GM18517 (cell line): ENCODE measurements at regions not wholly inside any gene's neighbourhood (a gene's known extent, or its start where the extent isn't known, plus 50 kb on each side); places are given as distances from the start of the nearest gene placed in this dataset.

ENCODE experiments used
- ATAC-seq: cut with Tn5 transposase; IDR thresholded peaks from one replicate; pipeline ENCODE4 v1.9.1; 2021; ENCODE audit warnings: mild to moderate bottlenecking, moderate library complexity; ENCODE audit not compliant: unreplicated experiment

DNA sequence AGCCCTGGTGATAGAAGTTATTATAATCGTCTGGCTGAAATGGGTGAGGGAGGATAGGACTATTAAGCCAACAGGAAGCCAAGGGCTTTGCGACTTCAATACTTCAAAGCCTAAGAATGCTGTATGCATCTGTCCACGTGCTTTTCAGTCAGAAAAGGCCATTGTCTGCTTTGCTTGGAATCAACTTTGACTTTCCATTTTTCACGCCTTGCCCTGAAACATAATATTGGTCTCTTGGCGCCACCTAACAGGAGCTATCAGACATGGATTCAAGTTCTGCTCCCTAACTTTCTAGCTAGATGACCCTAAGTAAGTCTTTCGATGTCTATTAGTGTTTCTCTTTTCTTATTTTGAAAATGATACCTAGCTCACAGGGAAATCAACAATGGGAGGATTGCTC lies 572.6 kb downstream of the TLR4 start:
- no peak for ATAC-seq

DNA sequence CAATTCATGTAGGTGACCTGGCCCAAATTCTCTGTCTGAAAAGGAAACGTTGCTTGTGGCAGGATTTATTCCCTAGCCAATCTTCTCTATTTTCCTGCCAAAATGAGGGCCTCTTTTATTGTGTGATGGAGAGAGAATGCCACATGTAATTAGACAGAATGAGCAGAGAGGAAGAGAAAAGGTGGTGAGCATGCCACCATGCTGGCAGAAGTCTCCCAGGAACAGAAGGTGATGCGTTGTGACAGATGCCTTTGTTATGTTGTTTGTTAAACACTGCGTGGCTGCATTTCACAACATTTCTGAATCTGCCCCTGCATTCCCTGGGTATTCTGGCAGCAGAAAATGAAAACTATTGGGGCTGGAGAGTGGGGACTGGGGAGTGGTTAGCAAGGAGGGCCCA lies 577.6 kb downstream of the TLR4 start:
- ATAC-seq = no peak

DNA sequence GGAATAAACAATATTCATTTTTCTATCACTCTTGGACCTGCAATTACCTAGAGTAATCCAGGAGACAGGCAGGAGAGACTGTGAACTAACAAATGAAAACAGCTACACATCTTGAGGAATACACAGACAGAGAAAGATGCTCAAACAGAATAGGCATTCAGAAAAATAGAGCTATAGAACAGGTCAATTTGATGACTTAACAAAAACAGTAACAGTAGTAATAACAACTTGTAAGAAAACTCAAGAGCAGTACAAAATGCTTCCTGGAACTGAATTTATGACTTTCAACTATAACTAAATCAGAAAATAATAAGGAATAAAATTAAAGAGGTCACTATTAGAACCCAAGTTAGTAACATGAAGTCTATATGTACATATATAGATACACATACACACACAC lies 579.3 kb downstream of the TLR4 start:
- no peak for ATAC-seq

DNA sequence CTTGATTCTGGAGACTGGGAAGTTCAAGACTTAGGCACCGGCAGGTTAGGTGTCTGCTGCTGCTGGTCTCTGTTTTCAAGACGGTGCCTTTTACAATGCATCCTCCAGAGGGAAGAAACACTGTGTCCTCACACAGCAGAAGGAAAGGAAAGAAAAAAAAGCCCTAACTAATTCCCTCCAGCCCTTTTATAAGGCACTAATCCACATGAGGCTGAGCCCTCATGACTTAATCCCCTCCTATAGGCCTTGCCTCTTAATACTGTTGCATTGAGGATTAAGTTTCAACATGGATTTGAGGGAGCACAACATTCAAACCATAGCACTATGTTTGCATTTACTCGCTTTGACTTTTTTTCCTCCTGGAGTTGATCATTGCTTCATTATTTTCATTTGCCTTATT lies 585.9 kb downstream of the TLR4 start:
- ATAC-seq = no peak

DNA sequence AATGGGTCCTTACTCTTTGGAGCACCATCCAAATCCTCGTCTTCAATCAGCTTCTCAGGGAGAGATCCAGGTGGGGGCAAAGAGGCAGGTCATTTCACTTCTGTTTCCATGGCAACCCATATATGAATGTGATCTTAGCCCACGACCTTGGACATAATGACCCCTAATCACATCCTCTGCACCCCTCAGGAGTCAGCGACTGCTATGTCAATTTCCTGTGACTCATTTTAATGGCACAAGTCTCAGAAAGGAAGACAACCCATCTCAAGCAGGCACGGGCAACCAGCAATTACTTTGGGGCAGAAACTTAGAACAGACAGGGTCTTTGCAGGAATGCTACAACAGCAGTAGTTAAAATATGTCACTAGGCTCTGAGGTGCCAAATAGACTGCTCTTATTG lies 591.2 kb downstream of the TLR4 start:
- ATAC-seq = no peak

DNA sequence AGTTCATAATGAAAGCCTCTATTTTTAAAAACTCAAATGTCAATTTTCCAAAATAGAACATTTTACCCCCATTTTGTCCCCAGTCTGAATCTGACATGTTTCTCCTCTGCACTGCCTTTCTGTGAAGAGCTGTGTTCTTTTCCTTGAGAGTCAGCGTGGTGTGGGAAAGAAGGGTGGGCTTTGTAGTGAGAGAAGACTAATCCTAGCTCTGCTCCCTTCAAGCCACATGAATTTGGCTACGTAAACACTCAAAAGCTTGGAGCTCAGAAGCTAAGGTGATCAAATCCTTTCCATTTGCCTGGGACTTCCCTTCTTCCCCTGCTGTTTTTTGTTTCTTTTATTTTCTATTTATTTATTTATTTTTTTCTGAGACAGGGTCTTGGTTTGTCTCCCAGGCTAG lies 598.5 kb downstream of the TLR4 start:
- no peak for ATAC-seq

DNA sequence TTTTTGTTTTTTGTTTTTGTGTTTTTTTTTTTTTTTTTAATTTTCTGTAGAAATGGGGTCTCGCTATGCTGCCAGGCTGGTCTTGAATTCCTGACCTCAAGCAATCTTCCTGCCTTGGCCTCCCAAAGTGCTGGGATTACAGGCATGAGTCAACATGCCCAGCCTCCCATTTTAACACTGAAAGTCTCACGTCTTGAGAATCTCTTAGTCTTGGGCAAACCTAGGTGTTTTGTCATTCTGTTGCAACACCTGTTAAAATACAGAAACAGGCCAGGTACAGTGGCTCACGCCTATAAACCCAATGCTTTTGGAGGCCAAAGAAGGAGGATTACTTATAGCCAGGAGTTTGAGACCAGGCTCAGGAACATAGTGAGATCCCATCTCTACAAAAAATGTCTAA lies 599.0 kb downstream of the TLR4 start:
- ATAC-seq = no peak

DNA sequence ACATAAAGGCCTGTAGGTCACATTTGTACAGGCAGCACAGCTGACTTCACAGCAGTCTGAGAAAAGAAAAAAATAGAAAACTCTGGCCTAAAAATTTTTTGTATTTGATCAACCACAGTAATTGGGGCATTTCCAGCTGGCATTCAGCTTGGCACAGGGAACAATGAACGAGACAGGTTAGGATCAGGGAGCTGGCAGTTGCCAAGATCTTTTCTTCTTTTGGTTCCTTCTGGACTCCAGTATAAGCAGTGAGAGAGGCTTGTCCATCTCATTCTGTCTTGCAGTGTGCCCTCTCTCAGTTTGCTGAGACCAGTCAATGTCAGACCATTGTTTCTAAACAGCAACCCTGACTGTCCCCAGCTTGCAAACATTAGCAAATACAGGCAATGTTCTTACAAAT lies 601.1 kb downstream of the TLR4 start:
- no peak for ATAC-seq

DNA sequence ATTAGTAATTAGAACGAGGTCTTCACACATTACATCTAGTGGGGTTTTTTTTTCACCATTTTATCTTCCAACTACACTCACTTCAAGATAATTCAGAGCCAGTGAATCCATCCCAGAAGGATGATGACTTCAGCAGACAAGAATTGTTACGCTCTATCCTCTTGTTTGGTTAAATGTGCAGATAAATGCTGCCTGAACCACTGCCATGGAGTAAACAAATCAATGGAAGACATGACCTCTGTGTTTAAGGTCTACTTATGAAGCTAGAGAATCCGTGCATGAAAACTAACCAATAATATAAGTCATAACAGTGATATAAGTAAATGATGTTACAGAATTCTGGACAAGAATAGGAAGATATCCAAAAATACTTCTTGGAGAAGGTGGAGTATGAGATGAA lies 602.6 kb downstream of the TLR4 start:
- ATAC-seq = no peak

DNA sequence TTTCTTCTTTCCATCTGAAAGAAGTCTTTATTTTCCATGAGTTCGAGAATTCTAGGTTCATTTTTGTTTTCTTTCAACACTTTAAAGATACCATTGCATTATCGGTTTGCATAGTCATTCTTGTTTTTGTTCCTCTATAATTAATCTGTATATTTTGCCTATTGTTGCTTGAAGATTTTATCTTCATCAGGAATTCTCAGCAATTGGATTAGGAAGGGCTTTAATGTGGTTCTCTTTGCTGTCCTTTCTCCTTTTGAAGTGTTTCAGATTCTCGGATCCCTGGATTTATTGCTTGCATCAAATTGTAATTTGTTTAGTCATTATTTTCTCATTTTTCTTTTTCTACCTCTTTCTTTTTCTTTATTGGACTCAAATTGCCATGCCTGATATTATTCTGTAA lies 609.8 kb downstream of the TLR4 start:
- ATAC-seq = no peak

DNA sequence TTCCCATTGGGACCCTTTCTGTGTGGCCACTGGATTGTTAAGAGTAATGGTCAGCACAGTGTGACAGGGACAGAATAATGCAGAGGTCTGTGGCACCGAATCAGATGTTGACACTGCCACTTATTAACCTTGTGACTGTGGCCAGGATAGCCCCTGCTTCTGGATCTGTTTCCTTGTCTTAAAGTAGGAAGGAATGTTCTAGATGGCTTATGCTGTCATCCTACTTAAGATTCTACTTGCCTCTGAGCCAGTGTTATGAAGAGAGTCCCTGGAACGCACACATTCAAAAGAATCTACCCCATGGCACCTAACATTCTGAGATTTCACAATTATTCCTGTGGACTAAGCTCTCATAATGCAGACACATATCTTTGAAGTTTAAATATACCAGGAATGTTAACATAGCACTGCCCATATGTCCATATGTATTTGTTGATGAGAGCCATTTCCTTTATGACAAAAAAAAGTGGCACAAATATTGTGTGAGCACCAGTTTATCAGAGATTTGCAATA lies 612.7 kb downstream of the TLR4 start:
- ATAC-seq = no peak

DNA sequence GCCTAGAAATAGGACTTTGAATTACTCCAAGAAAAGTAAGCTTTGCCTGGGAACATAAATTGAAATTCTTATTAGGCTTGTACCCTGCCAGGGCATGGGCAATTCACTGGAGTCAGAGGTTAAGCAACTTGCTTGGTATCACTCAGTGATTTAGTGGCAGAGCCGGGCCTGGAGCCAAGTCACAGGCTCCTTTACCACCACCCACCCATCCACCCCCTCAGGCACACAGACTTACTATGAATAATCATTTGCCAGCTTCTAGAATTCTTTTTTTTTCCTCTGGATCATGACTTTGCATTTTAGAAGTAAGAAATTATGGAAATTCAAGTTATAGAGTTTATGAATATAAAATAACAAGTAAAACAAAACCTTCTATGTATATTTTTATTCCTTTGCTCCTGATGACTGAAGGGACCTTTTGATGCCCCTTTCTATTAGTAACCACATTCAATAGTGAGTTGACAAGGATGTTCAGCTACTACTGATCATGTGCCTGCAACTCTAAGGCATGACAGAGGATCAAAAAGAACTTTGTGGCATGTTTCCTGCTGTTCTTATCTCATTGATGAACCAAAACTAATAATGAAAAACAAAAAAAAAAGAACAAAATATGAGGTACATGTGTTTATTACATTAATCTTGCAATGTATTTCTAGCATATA lies 614.7 kb downstream of the TLR4 start:
- ATAC-seq = no peak

DNA sequence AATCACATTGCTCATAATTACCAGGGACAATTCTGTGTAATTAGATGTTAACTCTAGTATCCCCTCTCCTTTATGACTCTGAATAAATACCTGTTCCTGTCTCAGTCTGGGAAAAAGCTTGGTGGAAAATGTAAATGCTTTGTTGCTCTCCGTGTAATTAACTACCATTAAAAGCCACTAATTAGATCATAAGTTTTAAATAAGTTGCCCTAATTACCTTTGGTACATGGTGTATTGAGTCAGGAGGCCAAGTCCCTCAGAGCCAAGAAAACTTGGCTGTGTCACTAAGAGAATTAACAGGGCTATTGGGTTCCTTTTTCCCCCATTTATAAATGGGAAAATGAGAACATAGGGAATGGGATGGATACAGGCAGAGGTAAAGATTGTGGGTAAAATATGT lies 617.6 kb downstream of the TLR4 start:
- no peak for ATAC-seq

DNA sequence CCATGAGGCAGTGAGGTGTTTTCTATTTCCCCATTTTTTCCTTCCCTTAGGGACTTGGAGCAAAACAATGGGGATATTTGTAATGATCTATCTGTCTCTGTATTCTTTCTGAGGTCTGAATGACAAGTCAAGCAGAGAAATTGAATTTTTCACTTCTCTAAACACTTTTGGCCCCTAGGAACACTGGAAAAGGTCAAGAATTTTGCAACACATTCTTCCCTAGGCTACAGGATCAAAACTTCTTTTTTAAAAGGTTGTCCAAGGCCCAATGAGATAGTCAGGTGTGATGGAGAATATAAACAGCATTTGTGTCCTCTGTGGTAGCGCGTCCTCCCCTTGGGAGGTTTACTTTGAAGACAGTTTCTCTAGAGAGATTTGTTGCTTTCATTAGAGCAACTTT lies 620.5 kb downstream of the TLR4 start:
- ATAC-seq = no peak

DNA sequence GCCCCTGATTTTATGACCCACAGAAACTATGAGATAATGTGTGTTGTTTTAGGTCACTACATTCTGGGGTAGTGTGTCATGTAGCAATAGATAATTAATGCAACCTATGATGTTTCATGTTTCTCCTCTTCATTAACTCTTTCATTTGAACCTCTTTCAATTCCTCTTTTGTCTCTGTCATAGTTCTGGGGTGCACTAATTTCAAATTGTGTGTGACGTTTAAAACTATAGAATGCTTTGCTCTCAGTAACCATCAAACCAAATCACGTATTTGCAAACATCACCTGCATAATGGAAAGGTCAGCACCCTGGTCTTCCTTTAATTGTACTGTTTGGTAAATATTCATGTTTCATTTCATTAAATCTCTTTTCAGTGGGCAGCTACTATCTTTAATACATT lies 621.6 kb downstream of the TLR4 start:
- no peak for ATAC-seq

DNA sequence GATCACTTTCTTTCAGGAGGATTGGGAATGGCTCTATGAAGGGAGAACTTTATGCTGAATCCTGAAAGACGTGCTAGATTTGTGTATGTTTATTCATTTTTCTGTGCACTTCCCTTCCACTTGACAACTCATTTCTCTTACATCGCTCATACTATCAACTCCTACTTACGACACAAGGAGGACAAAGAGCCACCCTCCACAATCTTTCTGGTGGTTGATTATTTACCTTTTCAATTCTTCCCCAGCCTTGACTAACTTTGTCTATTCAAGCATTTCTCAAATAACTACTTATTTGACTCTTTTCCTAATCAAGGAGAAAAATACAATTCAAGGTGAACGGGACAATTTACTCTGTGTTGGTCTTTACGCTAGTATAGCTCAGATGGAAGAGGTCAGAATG lies 622.1 kb downstream of the TLR4 start:
- no peak for ATAC-seq

DNA sequence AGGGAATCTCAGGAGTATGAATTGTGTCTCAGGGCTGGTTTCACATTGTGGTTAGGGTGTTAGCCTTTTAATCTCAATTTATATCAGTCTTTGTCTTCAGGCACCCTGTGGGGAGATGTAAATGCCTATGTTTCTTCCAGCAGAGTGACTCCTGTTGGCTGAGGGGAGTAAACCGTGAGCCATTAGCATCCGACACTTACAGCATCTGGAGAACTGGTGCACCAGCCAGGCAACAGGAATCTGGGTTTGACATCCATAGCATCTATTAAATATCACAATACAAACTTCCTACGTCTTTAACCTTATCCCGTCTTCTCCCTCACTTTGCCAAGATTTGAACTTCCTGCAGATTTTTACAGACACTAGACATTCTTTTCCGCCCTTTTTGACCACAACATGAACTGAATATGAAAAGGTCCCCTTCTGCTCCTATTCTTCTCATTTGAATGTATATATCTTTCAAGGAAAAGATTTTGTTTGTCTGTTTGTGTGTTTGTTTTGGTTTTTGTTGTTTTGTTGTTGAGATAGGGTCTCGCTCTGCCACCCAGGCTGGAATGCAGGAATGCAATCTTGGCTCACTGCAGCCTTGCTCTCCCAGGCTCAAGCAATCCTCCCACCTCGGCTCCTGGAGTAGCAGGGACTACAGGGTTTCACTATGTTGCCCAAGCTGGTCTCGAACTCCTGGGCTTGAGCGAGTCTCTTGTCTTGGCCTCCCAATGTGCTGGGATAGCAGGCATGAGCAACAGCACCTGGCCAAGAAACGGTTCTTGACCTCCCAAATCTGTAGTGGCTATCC lies 626.2 kb downstream of the TLR4 start:
- no peak for ATAC-seq

DNA sequence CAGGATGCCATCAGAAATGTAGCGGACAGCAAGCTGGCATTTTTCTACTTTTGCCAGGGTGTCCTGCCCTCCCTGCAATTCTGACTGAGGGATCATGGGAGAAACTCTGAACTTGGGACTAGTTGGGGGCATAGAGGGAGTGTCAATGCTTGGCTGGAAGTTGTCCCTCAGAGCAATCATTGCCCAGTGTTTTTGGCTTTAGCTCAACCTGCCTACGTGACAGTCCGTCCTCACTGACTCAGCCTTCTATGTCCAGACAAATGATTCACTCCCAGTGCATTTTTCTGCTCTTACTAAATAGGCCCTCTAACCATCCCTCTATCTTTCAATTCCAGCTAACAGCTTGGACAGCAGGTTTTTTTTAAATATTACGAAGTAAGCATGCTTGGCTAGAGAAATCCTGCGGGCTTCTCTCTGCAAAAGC lies 627.4 kb downstream of the TLR4 start:
- ATAC-seq = no peak

DNA sequence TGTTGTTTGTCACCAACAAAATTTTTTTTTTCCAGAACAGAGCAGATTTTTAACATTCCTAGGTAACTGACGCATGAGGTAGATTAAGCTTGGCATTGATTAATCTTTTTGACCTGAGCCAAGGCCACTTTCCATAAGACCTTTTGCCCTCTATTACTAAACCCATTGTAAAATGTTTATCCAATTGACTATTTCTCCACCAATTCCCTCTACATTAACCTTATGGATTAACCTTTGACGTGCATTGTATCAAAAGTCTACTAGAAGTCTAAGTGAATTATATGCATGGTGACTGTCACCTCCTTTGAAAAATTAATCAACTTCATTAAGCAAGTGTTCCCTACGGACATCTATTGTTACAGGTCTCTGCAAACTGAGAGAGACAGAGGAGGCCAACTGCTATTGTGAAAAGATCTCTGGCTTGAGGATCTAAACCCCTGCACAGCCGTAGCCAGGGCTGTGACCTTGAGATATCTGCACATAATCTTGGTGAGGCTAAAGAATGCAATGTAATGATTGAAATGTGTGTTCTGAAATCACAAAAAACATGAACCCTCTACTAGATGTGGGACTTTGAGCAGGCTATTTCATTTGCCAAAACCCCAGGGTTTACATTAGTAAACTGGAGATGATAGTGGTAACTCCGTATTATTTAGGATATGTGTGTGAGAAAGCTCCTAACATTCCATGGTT lies 632.2 kb downstream of the TLR4 start:
- ATAC-seq = no peak

DNA sequence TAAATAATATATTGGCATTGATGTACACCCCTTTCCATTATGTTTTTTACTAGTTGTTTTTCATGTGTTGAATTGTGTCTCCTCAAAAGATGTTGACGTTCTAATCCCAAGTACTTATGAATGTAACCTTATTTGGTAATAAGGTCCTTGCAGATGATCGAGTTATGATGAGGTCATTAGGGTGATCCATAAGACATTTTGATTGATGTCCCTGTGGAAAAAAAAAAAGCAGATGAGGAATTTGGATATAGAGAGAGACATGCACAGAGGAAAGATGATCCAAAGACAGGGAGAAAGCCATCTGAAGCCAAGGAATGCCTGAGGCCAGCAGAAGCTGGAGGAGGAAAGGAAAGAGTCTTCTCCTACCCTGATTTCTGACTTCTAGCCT lies 632.7 kb downstream of the TLR4 start:
- ATAC-seq = no peak

DNA sequence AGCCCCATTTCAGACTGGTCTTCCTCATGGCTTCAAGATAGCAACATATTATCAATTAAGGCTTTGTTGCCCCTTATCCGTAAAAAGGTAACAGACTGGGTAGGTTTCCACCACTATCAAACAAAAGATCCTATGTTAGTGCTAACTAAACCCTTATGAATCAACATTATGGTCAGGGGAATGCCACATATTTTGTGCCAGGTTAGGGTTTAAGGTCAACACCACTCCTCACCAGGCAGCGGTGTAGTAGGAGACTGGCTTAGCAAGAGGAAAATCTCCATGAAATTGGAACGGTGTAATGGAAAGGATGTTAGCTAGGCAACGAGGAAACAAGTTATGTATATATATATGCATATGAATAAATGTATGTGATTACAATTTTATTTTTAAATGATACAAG lies 655.8 kb downstream of the TLR4 start:
- no peak for ATAC-seq

DNA sequence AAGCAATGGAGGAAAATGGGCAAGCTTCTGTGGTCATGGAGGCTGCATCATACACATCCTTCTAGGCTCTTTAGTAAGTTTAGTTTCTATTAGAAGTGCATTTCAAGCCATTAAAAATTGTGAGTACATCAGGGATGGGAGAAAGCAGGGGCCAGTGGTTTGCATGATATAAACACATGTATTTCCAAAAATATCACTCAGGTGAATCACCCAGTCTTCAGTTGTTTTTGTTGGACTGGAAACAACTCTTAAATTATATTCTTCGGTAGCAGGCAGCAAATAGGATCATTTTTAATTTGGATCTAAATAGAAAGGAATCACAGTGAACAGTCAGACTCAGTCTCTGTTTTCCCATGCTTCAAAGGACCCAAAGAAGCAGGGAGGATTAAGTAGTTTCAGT lies 657.9 kb downstream of the TLR4 start:
- no peak for ATAC-seq
